Stimulated activated naive CD4-positive, alpha-beta T cell (primary cell): ENCODE measurements at regions not wholly inside any gene's neighbourhood (a gene's known extent, or its start where the extent isn't known, plus 50 kb on each side); places are given as distances from the start of the nearest gene placed in this dataset.
"Not testable (repeated sequence)": the region's sequence is repeated elsewhere in the genome, so short reads cannot be mapped to it uniquely, and the experiment has no call there.

Source experiments
- DNase-seq, 6 experiments: peaks; one replicate each; lab custom pipeline; 2025; lab: John Stamatoyannopoulos, UW

- DNase-seq: no peak
These were observed 99.5 kb downstream of the FMR1NB start for GRCh38 chrX:148080593-148080992.

GRCh38 chrX:148084611-148085010 lies 103.5 kb downstream of the FMR1NB start:
- no peak for DNase-seq

GRCh38 chrX:148120151-148120550 lies 139.0 kb downstream of the FMR1NB start:
- no peak for DNase-seq

GRCh38 chrX:148120999-148121623 lies 140.0 kb downstream of the FMR1NB start:
- no peak for DNase-seq

- DNase-seq: not testable (repeated sequence)
These were observed 147.9 kb downstream of the FMR1NB start for GRCh38 chrX:148128872-148129505.

GRCh38 chrX:148133105-148133725 lies 152.1 kb downstream of the FMR1NB start:
- DNase-seq: peak in 2 of 6 experiments; percentile 25 to 26

- DNase-seq: no peak
These were observed 153.4 kb downstream of the FMR1NB start for GRCh38 chrX:148134578-148134977.

GRCh38 chrX:148135738-148136137 lies 154.6 kb downstream of the FMR1NB start:
- no peak for DNase-seq

GRCh38 chrX:148146121-148146520 lies 165.0 kb downstream of the FMR1NB start:
- DNase-seq: no peak

GRCh38 chrX:148156986-148157385 lies 175.8 kb downstream of the FMR1NB start:
- no peak for DNase-seq

- no peak for DNase-seq
These were observed 178.7 kb downstream of the FMR1NB start for GRCh38 chrX:148159796-148160195.

- no peak for DNase-seq
These were observed 180.6 kb downstream of the FMR1NB start for GRCh38 chrX:148161701-148162100.

GRCh38 chrX:148185631-148186030 lies 204.5 kb downstream of the FMR1NB start:
- DNase-seq: no peak

GRCh38 chrX:148192547-148192946 lies 211.4 kb downstream of the FMR1NB start:
- DNase-seq: no peak

GRCh38 chrX:148193759-148194158 lies 212.6 kb downstream of the FMR1NB start:
- no peak for DNase-seq

GRCh38 chrX:148203531-148203930 lies 222.4 kb downstream of the FMR1NB start:
- no peak for DNase-seq

GRCh38 chrX:148204195-148204594 lies 223.1 kb downstream of the FMR1NB start:
- no peak for DNase-seq

GRCh38 chrX:148214786-148215185 lies 233.6 kb downstream of the FMR1NB start:
- DNase-seq: no peak

GRCh38 chrX:148215726-148216125 lies 234.6 kb downstream of the FMR1NB start:
- no peak for DNase-seq

- no peak for DNase-seq
These were observed 242.2 kb downstream of the FMR1NB start for GRCh38 chrX:148223361-148223760.

GRCh38 chrX:148228521-148228920 lies 247.4 kb downstream of the FMR1NB start:
- DNase-seq: no peak

- DNase-seq: no peak
These were observed 248.7 kb downstream of the FMR1NB start for GRCh38 chrX:148229801-148230303.

- no peak for DNase-seq
These were observed 240.4 kb upstream of the AFF2 start for GRCh38 chrX:148259990-148260389.
